ENCODE measurements at regions not wholly inside any gene's neighbourhood (a gene's known extent, or its start where the extent isn't known, plus 50 kb on each side); places are given as distances from the start of the nearest gene placed in this dataset.

DNA sequence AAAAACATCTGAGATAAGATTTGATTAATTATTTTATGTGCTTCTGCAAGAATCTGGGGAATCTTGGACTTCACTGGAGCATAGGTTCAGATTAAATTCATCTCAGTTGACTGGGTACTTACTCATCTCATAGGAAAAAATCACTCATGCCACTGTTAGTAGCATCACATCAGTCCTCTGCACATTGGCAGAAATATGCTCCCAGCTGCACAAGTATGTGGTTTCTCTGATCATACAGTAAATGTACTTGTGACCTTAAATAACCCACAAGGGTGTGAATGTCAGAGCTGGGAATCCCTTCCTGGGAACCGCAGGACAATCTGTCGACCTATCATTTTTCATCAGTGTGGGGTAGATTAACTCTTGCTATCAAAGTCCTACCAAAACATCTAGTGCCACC is 203.7 kb upstream of the SLC24A2 start:
- peak; percentile 71 for DNase-seq

DNA sequence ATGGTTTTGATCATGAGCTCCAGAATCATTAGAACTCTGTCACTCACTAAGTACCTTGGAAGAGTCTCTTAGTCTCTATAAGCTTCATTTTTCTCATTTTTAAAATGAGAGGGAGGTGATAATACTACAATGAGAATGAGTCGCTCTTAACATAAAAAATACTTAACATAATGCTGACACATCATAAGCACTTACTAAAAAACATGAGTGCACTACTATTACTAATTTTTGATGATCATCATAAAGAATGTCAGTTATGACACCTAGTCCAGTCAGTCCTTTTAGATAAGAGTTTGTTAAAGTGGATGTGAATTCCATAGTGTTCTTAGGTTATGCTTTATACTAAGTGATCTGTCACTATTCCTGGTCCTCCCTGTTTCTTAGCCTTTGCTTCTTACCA is 200.4 kb upstream of the SLC24A2 start:
- DNase-seq, result no peak

DNA sequence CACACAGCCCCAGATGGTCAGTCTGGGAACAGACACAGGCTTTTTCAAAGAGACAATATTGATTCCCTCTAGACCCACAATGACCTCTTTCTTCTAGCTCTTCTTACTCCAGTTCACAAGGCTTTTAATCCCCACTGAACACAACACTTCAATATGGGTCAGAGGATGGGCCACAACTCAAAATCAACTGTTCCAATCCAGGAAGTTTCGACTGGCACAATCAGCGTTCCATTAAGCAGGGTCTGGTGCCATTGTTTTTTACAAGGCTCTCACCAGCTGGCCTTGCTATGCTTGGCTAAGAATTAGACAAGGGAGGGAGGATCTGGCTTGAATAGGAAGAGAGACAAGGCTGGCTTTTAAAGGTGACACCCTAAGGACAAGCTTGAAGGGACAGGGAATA is 199.4 kb upstream of the SLC24A2 start:
- no peak for DNase-seq

DNA sequence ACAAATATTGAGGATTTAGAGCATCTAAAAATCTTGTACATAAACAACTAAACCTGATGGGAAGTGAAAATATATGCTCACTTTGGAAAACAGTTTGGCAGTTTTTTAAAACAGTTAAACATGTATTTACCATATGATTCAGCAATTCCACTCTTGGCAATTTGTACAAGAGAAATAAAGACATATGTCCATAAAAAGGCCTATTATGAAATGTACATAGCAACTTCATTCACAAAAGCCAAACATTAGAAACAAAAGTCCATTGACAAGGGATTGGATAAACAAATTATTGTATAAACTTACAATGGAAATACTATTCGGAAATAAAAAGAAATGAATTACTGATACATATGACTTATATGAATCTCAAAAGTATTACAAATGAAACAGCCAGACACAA is 196.2 kb upstream of the SLC24A2 start:
- DNase-seq, result no peak

DNA sequence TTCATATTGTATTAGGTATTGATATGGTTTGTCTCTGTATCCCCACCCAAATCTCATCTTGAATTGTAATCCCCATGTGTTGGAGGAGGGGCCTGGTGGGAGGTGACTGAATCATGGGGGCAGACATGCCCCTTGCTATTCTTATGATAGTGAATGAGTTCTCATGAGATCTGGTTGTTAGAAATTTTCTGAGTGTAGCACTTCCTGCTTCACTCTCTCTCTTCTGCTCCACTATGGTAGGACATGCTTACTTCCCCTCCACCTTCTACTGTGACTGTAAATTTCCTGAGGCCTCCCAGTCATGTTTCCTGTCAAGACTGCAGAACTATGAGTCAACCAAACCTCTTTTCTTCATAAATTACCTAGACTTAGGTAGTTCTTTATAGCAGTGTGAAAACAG is 187.4 kb upstream of the SLC24A2 start:
- DNase-seq, result no peak

DNA sequence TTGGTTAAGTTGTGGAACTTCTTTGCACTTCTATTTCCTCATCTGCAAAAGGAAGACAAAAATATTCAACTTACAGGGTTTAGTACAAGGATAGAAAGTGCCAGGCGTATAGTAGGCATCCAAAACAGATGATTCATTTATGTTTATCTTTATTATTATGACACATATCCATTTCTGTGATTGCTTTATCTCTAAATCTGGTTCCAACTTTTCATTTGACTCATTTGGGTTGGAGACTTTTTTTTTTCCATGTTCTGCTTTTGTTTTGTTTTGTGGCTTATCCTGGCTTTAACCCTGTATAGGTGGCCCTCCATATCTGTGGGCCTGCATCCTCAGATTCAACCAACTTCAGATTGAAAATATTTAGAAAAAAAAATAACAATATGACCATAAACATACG is 186.7 kb upstream of the SLC24A2 start:
- DNase-seq, result no peak

DNA sequence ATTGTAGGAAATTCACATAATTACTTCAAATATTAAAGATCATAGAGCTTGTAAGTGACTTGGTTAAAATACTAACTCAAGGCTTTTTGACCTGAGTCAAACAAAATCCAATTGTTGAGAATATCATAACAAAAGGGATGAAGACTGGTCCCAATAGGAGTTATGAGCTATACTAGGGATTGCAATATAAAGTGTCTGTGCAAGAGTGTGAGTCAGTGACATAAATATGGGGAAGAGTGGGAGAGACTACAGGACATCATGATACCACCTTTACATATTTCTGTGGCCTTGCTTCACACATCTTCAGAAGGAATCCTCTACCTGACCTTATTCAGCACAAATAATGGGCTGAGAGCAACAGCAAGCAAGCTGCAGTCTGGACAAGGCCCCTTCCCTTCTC is 180.9 kb upstream of the SLC24A2 start:
- DNase-seq, result no peak

DNA sequence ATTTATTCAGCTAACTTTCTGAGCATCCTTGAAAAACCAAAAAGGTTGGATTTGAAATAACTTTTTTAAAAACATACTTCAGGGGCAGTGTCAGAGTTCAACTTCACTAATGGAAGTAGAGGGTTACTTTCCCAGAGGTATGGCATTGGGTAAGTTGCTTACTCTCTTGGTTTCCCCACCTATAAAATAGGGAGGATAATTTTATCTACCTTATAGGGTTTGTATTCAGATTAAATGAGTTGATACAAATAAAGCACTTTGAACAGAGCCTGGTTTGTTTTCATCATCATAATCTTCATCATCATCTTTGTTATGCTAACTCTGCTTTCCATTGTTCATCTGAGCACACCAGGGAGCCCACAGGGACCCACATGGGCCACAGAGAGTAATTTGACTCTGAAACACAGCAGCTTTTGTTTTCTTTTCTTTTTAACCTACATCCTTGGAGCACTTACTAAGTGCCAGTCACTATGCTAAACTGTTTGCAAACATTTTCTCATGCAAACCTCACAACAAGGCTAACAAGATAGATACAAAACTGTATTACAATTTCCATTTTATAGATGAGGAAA is 179.1 kb upstream of the SLC24A2 start:
- DNase-seq, result no peak

DNA sequence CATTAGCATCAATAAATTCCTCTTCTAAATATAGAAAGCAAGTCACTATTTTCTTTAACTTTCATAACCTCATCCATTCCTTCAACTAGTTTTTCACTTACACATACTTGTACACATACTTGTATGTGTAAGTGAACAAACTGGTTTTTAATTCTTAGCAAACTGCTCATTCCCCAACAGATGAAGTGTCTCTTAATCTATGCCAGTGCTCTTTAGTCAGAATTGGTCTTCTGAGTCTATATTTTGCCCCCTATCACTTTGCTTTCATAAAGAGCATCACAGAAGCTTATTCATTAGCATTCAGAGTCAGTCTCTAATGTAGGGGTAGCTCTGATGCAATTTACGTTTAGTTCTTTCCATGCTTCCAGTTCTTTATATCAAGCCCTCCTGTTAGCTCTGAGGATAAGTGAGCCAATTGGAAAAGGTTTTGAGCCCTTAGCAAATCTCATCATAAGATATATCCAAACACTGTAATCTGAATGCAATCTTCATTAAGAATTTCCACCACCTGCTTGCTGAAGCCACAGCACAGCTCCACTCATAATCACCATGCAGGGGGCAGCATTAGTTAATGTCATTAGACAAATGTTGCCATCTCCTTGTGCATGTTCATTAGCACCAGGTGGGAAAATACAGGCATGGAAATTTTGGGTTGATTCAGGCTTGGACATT is 178.5 kb upstream of the SLC24A2 start:
- no peak for DNase-seq

DNA sequence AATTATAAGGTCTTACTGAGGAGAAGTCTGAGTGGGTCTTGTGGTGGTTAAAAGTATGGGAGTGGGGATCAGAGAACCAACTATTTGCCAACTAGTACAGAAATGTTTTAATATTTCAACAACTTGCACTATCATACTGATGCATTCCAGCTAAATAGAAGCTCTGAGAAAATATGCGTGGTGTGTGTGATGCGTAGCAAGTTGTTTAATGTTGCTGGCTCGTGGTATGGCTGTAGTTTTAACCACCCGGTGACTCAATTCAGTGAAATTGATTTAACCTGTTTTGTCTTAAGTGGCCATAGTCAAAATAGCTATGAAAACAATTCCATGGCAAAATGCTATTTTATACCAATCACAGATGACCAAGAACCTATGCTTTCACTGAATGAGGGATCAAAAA is 176.5 kb upstream of the SLC24A2 start:
- no peak for DNase-seq

DNA sequence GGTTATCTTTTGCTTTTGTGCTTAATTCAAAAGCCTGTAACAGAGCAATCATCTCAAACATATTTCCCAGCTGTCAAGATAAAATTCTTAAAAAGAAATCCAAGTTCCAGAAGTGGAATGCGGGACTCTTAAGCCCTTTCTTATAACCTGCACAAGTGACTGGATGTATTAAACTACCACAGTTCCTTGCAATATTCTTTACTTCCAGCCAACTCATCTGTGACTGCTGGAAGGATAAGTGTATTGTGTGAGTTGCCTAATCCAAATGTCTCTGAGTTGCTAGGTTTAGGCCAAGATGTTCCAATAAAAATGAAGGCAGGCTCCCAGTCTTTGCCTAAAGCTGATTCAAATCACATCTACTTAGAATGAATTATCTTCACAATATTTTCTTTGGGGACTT is 159.2 kb upstream of the SLC24A2 start:
- no peak for DNase-seq

DNA sequence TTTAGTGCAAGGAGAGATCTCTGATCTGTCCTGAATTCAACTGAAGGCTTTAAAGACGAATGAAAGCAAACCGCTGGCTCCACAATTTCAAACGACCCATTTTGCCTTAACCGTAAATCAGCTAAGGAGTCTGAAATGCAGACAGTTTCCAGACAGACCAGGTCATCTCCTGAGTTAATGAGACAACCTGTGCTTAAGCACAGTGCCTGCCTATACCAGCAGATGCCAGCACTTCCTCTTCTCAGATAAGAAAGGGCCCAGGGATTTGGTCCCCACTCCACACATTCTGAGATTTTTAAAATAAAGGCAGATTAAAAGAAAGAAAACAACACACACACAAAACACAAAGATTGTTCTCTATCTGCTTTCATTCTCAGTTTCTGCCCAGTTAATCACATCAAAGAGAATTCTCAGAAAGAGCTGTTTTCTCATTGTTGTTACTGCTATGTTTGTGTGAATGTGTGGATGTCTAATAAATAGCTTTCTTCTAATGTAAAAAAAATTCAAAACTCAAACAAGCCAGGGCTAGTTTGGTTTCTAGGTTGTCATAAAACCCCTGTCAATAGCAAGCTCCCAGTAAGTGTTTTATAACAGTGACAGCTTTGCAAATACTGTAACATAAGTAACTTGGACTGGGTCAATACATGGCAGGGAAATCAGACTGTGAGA is 157.7 kb upstream of the SLC24A2 start:
- DNase-seq, result peak; percentile 45

DNA sequence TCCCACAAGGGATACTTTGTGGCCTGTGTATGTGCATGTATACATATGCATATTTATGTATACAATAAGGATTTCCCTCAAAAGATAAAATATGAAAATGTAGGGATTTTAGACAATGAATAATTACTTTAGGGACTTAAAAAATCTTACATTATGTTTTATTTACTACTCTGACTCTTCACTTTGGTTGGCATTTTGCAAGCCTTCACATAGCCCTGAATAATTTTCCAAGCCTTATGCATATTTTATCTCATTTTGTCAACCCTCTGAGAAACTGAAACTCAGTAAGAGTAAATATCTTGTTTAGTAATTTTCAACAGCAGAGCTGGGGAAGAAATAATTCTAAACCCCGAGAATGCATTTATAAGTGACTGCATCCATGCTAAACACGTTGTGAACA is 153.0 kb upstream of the SLC24A2 start:
- no peak for DNase-seq

DNA sequence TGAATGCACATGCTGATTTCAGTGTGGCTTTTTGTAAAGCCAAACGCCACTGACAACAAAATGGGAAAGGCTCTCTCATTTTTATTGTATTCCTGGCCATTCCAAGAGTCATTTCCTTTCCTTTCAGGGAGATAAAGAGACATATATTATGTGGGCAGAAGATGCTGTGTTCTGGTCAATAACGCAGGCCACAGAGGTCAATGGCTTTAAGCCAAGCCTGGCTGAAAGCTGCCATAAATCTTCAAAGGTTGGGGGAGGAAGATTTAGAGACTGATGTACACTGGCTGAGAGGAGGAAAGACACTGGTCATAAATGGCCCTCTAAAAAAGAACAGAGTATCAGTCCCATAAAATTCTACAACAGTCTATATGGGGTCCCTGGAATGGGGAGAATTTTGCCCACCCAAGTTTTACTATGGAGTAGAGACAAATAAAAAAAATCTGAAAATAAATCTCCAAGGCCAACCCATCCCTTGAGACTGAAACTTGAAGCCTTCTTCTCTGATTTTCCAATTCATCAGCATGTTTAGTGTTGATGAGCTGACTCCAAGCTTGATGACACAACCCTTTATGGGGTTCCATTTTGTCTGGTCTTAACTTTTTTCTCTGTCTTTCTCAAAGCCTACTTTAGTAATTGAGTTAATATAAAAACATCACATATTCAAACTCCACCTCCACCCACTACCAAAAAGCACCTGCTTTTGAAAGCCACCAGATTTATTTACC is 152.1 kb upstream of the SLC24A2 start:
- DNase-seq, result no peak

DNA sequence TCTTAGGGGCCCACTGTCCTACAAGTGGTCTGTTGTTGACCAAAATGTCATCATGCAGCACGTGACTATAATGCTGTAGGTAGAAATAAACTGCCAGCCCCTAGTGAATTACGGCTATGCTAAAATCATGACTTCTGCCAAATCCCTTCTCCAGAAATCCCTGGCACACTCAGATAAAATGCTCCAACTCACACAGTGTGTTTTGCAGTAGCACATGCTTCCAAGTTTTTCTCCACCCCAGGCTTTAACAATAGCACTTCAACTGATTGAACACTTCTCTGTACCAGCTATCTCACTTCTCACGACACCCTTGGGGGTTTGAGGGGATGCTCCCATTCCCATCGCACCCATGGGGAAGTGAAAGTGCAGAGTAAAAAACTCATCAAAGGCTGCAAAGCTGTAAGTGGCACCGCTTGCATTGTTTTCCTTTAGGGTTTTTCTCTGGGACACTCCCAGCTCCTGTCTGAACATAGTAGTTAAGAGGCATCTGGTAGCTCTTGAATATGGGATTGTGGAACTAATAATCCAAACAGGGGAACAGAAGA is 151.0 kb upstream of the SLC24A2 start:
- DNase-seq, result no peak

DNA sequence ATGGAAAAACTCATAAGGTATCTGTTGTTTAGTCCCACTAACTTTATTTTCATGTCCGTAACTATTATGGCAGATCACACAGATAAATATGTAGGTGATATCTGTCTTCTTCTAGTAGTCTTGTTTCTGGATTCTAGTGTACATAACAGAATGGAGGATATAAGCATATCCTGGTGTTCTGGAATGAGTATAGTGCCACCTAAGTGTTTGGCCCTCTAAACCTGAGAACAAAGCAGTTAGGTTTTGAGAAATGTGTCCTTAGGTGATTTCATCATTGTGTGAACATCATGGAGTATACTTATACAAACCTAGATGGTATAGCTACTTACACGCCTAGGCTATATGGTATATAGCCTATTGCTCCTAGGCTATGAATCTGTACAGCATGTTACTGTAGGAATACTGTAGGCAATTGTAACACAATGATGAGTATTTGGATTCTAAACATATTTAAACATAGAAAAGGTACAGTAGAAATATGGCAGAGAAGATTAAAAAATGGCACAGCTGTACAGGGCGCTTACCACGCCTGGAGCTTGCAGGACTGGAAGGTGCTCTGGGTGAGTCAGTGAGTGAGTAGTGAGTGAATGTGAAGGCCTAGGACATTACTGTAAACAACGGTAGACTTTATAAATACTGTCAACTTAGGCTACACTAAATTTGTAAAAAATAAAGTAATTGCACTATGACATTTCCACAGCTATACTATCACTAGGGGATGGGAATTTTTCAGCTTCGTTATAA is 150.3 kb upstream of the SLC24A2 start:
- DNase-seq, result no peak

DNA sequence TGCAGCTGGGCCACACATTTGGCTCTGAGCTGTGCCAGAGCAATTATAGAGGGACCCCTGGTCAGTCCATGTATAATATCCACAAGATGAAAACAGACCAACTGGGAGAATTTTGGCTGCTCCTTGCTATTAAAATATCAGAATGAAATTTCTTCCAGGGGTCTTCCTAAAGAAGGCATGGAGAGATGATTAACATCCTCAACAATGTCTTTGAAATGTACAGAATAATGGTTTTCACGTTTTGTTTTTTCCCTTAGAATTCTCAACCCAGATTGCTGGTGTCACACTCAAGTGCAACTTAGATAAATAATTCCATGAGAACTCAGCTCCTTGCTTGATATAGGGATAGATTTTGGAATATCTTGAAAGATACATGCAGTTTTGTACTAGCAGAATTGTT is 148.3 kb upstream of the SLC24A2 start:
- DNase-seq, result no peak

DNA sequence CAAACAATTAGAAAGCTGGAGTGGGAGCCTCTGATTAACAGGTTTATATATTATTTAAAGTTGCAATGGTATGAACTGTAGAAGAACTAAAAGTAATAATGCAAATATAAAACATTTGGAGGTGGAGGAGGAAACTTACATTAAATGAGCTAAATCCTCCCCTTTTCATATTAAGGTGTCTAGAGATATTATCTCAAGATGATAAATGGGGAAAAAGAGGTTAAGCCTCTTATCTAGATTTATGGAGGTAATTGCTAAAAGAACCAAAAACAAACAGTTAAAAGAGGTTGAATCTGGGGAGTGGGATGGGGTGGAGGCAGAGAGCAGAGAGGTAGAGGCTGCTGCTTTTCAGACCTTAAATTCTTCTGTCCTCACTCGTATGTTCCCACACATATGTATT is 147.8 kb upstream of the SLC24A2 start:
- no peak for DNase-seq

DNA sequence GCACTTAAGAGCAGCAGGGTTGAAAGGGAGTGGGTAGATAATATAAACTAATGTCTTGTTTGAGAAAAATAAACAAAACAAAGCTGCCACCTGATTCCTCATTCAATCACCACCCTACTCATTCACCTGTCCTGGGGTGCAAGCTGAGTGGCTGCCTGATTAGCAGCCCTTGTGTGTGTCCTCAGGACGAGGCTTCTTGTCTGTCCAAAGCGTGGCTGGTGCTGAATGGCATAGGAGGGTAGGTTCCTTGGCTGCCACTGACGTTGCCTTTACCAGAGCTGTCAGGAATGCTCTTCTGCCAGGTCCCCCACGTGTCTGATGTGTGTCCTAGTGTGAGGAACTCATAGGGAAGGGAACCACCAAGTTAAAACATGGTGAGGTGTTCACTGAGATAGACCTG is 146.6 kb upstream of the SLC24A2 start:
- DNase-seq, result no peak

DNA sequence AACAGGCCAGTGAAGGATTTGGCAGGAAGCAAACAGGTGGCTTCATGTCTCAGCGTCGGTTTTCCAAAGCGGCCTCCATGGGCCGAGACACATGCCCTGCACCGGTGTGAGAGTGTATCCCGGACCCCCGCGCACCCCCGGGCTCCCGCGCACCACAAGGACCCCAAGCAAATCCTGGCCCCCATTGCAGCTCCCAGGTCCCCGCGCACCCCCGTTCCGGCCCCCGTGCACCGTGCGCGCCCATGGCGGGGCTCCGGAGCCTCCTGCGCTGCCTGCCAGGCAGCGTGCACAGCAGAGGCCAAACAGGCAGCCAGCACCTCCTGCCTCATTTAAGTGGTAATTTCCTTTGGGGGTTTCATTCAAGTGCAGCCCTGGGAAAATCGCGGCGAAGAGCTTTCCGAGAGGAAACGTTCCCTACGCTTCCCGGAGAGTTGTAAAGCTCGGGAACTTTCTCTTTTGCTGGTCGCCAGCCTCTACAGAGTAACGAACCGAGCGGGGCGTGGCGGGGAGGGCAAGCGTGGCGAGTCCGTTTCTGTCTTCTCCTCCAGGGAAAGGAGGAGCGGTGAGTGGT is 145.5 kb upstream of the SLC24A2 start:
- DNase-seq, result peak; percentile 2

DNA sequence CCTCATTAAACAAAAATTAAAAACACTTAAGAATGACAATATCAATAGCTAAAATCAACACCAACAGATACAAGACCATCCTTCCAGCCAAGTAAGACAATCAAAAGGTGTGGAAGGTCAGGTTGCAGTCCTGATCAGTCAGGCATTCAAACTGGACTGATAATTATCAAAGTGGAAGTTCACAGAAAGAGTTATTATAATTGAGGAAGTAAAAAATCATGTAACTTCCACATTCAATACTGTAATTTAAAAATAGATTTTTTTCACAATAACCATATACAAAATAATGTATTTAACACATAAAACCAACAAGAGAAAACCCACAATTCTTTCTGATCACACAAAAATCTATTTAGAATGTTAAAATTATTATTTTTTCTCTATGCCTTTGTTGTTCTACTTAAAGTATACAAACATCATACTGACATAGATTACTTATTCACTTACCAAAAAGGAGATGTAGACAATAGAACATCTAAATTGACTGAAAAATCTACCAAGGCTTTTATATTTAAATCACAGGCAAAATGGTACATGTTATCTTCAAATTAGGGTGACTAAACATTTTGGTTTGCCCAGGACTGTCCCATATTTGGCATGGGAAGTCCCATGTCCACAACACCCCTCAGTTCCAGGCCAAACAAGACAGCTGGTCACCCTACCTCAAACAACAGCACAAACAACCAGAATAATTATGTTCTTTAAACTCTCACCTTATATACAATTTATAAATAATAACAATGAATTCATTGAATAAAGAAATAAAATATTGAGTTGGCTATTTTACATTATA is 142.5 kb upstream of the SLC24A2 start:
- no peak for DNase-seq

DNA sequence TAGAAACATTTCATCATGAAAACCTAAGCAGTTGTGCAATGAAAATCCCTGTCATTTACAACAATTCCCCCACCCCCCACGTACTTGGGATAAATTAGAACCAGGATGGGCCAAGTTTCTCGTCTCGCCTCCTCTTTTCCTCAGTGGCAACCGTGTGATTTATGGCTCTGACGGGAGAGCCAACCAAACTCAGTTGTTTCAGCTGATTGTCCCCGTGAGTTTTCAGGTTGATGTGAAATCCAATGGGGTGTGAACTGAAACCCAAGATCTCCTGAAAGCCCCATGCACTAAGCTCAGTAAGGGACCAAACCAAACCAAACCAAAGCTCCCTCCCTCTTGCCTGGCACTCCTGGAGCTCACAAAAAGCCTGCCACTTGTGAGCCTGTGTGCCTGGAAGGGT is 138.7 kb upstream of the SLC24A2 start:
- DNase-seq, result no peak
